Sigmoid colon (tissue), 6 donors: ENCODE measurements at regions not wholly inside any gene's neighbourhood (a gene's known extent, or its start where the extent isn't known, plus 50 kb on each side); places are given as distances from the start of the nearest gene placed in this dataset.

ENCODE experiments used
- DNase-seq: peaks from one replicate; pipeline ENCODE4 v3.0.0-alpha.2; 2019
- H3K27ac ChIP-seq, 4 donors: fragments of 200-600 bp; sonication (generic); one replicate each; pipeline ENCODE4 v1.5.1; 2016 to 2019; ENCODE audit warnings: mild to moderate bottlenecking in 1 of 4
- H3K27me3 ChIP-seq, 3 donors: fragments of 200-600 bp; sonication (generic); one replicate each; pipeline ENCODE4 v1.5.1; 2019; ENCODE audit warnings: mild to moderate bottlenecking in 1 of 3
- H3K36me3 ChIP-seq, 4 donors: fragments of 200-600 bp; sonication (generic); one replicate each; pipeline ENCODE4 v1.5.1; 2016 to 2019
- H3K4me1 ChIP-seq, 4 donors: fragments of 200-600 bp; sonication (generic); one replicate each; pipeline ENCODE4 v1.5.1; 2017 to 2019
- H3K4me3 ChIP-seq, 4 donors: fragments of 200-600 bp; sonication (generic); one replicate each; pipeline ENCODE4 v1.5.1; 2017 to 2019; ENCODE audit warnings: mild to moderate bottlenecking in 2 of 4, moderate library complexity in 1 of 4
- H3K9me3 ChIP-seq, 4 donors: fragments of 200-600 bp in 3 of 4; sonication (generic) in 3 of 4; one replicate each; pipeline versions ENCODE4 v1.5.1 to v1.6.1; 2013 to 2019
- CTCF ChIP-seq, 4 experiments: fragments of 450-650 bp in 3 of 4; fragments of 200-600 bp in 1 of 4; IDR thresholded peaks; one replicate each; pipeline ENCODE4 v1.5.1; 2016 to 2019; ENCODE audit warnings: antibody characterized with exemption in 4 of 4, mild to moderate bottlenecking in 3 of 4, moderate library complexity in 2 of 4
- EP300 ChIP-seq, 4 donors: sonication (generic); formaldehyde crosslinking; IDR thresholded peaks; one replicate each; pipeline ENCODE4 v1.6.1; 2017; ENCODE audit warnings: antibody characterized with exemption in 4 of 4
- POLR2A ChIP-seq, 2 donors: fragments of 450-650 bp; IDR thresholded peaks; one replicate each; pipeline ENCODE4 v1.6.1; 2016; ENCODE audit warnings: antibody characterized with exemption in 2 of 2, mild to moderate bottlenecking in 2 of 2, moderate library complexity in 2 of 2
- POLR2AphosphoS5 ChIP-seq, 4 donors: sonication (generic); formaldehyde crosslinking; IDR thresholded peaks; one replicate each; pipeline ENCODE4 v1.6.1; 2017; ENCODE audit warnings: antibody characterized with exemption in 4 of 4
- WGBS, 2 donors: extraction: QIAGEN DNeasy Blood & Tissue Kit; methylation state at CpG; one replicate each; pipeline ENCODE4 v1.1.7; 2013; 5-methylcytosine and 5-hydroxymethylcytosine counted together
- intact Hi-C: fragments of 100-400 bp; cut with DNase I; formaldehyde crosslinking; loops from one replicate; pipeline ENCODE4 v1.15.1; 2023
- donor health status: healthy with polysubstance abuse.
- donor health status: healthy.

- intact Hi-C loops = no loop called here
- Histone ChIP-seq H3K4me1 (no peaks in the 10 kb centered on the region), H3K27me3 (no peaks in the 10 kb centered on the region), H3K9me3 (no peaks in the 10 kb centered on the region), H3K27ac (no peak overlapping the region), H3K36me3 (no peaks in the 10 kb centered on the region), H3K4me3 (no peak overlapping the region)
- no peak for DNase-seq
- TF ChIP-seq EP300 (IDR thresholded peaks at IDR 0.05) = no peak
- TF ChIP-seq CTCF (IDR thresholded peaks at IDR 0.05) = no peak
- no peak for TF ChIP-seq POLR2A (IDR thresholded peaks at IDR 0.05)
- no peak for TF ChIP-seq POLR2AphosphoS5 (IDR thresholded peaks at IDR 0.05)
- WGBS, 2 donors = 79 to 81% methylated on average over 3 of the region's 3 CpGs
Observed at GRCh38 chr2:58720033-58720769, 479.1 kb upstream of the FANCL start.

- no peak for DNase-seq
- Histone ChIP-seq H3K36me3 (no peaks in the 10 kb centered on the region), H3K4me3 (no peak overlapping the region), H3K4me1 (no peaks in the 10 kb centered on the region), H3K9me3 (no peaks in the 10 kb centered on the region), H3K27me3 (no peaks in the 10 kb centered on the region), H3K27ac (no peak overlapping the region)
- intact Hi-C loops = no loop called here
- WGBS, 2 donors = 81 to 85% methylated on average over 2 of the region's 2 CpGs
- TF ChIP-seq CTCF (IDR thresholded peaks at IDR 0.05) (no peak), EP300 (IDR thresholded peaks at IDR 0.05) (no peak), POLR2A (IDR thresholded peaks at IDR 0.05) (no peak), POLR2AphosphoS5 (IDR thresholded peaks at IDR 0.05) (no peak)
Observed at GRCh38 chr2:58715344-58715743, 474.2 kb upstream of the FANCL start.

GRCh38 chr2:58714238-58714637 is 473.1 kb upstream of the FANCL start:
- no peak for DNase-seq
- TF ChIP-seq POLR2A (IDR thresholded peaks at IDR 0.05) (no peak), EP300 (IDR thresholded peaks at IDR 0.05) (no peak), POLR2AphosphoS5 (IDR thresholded peaks at IDR 0.05) (no peak), CTCF (IDR thresholded peaks at IDR 0.05) (no peak)
- intact Hi-C loops = no loop called here
- Histone ChIP-seq H3K4me3 (no peak overlapping the region), H3K4me1 (no peaks in the 10 kb centered on the region), H3K27me3 (no peaks in the 10 kb centered on the region), H3K9me3 (no peaks in the 10 kb centered on the region), H3K27ac (no peak overlapping the region), H3K36me3 (no peaks in the 10 kb centered on the region)
- WGBS, 2 donors = 90 to 91% methylated on average over 7 of the region's 7 CpGs

- Histone ChIP-seq H3K36me3 (no peaks in the 10 kb centered on the region), H3K4me1 (no peaks in the 10 kb centered on the region), H3K27ac (no peak overlapping the region), H3K4me3 (no peak overlapping the region), H3K9me3 (no peaks in the 10 kb centered on the region), H3K27me3 (no peaks in the 10 kb centered on the region)
- intact Hi-C loops = no loop called here
- DNase-seq = peak; percentile 61
- no peak for TF ChIP-seq EP300 (IDR thresholded peaks at IDR 0.05)
- TF ChIP-seq POLR2A (IDR thresholded peaks at IDR 0.05) = no peak
- TF ChIP-seq CTCF (IDR thresholded peaks at IDR 0.05) = no peak
- no peak for TF ChIP-seq POLR2AphosphoS5 (IDR thresholded peaks at IDR 0.05)
- WGBS, 2 donors = 71 to 75% methylated on average over 8 of the region's 8 CpGs
Observed at GRCh38 chr2:58710795-58711279, 469.7 kb upstream of the FANCL start.
